ENCODE measurements at regions not wholly inside any gene's neighbourhood (a gene's known extent, or its start where the extent isn't known, plus 50 kb on each side); places are given as distances from the start of the nearest gene placed in this dataset.

- TF ChIP-seq CTCF (IDR thresholded peaks at IDR 0.05) (no peak), POLR2A (IDR thresholded peaks at IDR 0.05) (no peak)
These were observed 57.9 kb upstream of the CDH6 start for GRCh38 chr5:31135542-31135941.

All from testis (tissue), 2 donors.